Endodermal cell (in vitro differentiated cells): ENCODE measurements at regions not wholly inside any gene's neighbourhood (a gene's known extent, or its start where the extent isn't known, plus 50 kb on each side); places are given as distances from the start of the nearest gene placed in this dataset.
"Not testable (repeated sequence)": the region's sequence is repeated elsewhere in the genome, so short reads cannot be mapped to it uniquely, and the experiment has no call there.

ENCODE experiments used
- DNase-seq: peaks from one replicate; pipeline ENCODE4 v3.0.0-alpha.2; 2017
- H3K27ac ChIP-seq: 2 replicates; pipeline ENCODE4 v1.5.1; 2013; ENCODE audit warnings: mild to moderate bottlenecking, low read depth, low read length, moderate library complexity
- H3K27me3 ChIP-seq: 2 replicates; pipeline ENCODE4 v1.6.1; 2013; ENCODE audit warnings: mild to moderate bottlenecking, low read length, moderate library complexity; ENCODE audit not compliant: insufficient read depth, control insufficient read depth, poor library complexity, severe bottlenecking
- H3K36me3 ChIP-seq: 2 replicates; pipeline ENCODE4 v1.7.0; 2013; ENCODE audit warnings: mild to moderate bottlenecking, low read length, moderate library complexity; ENCODE audit not compliant: control insufficient read depth, insufficient read depth
- H3K4me1 ChIP-seq: one replicate; pipeline ENCODE4 v1.7.0; 2013; ENCODE audit warnings: low read length; ENCODE audit not compliant: control insufficient read depth, insufficient read depth
- H3K4me3 ChIP-seq: 2 replicates; pipeline ENCODE4 v1.5.1; 2013; ENCODE audit warnings: mild to moderate bottlenecking, low read length, moderate library complexity
- H3K9ac ChIP-seq: 2 replicates; pipeline ENCODE4 v1.6.1; 2013; ENCODE audit warnings: mild to moderate bottlenecking, low read length, moderate library complexity; ENCODE audit not compliant: poor library complexity, severe bottlenecking; ENCODE audit errors: extremely low read depth
- H3K9me3 ChIP-seq: 2 replicates; pipeline ENCODE4 v1.6.1; 2013; ENCODE audit warnings: mild to moderate bottlenecking, low read length, moderate library complexity; ENCODE audit not compliant: control insufficient read depth
- H3K27ac Mint-ChIP-seq: 2 replicates; pipeline ENCODE4 v1.8.0; 2020; ENCODE audit warnings: mixed read lengths
- H3K27me3 Mint-ChIP-seq: 2 replicates; pipeline ENCODE4 v1.8.0; 2021; ENCODE audit warnings: mild to moderate bottlenecking, mixed read lengths; ENCODE audit not compliant: insufficient read depth
- H3K36me3 Mint-ChIP-seq: 2 replicates; pipeline ENCODE4 v1.8.0; 2020; ENCODE audit warnings: low read depth, mixed read lengths
- H3K4me1 Mint-ChIP-seq: 2 replicates; pipeline ENCODE4 v1.8.0; 2020; ENCODE audit warnings: mixed read lengths
- H3K4me3 Mint-ChIP-seq: 2 replicates; pipeline ENCODE4 v1.8.0; 2020; ENCODE audit warnings: mild to moderate bottlenecking, moderate library complexity, mixed read lengths
- H3K9me3 Mint-ChIP-seq: 2 replicates; pipeline ENCODE4 v1.8.0; 2020; ENCODE audit warnings: mild to moderate bottlenecking, mixed read lengths
- WGBS, 2 experiments: methylation state at CpG; one replicate each; pipeline versions ENCODE4 v1.1.5 to v1.1.7; 2013; ENCODE audit warnings: missing lambda C conversion rate in 2 of 2, mixed read lengths in 1 of 2; ENCODE audit not compliant: insufficient coverage in 1 of 2, insufficient read length in 1 of 2; 5-methylcytosine and 5-hydroxymethylcytosine counted together

- not testable (repeated sequence) for H3K27ac ChIP-seq, H3K4me3 Mint-ChIP-seq, H3K9ac ChIP-seq, H3K9me3 ChIP-seq, H3K27me3 ChIP-seq, H3K36me3 Mint-ChIP-seq, H3K27me3 Mint-ChIP-seq, H3K36me3 ChIP-seq, DNase-seq, H3K27ac Mint-ChIP-seq, H3K4me3 ChIP-seq, H3K4me1 ChIP-seq, H3K4me1 Mint-ChIP-seq
- peaks cover 16% of the 10 kb centered on the region for H3K9me3 Mint-ChIP-seq
- WGBS, 2 experiments: 90% methylated on average over 7 of the region's 8 CpGs; no CpG with 5 or more reads in 1 of the 2 experiments
Observed at GRCh38 chr17:20681746-20682722, 102.5 kb downstream of the CDRT15L2 start.

GRCh38 chr17:20683651-20684229 is 104.2 kb downstream of the CDRT15L2 start:
- WGBS, 2 experiments: 94% methylated on average over 3 of the region's 4 CpGs; no CpG with 5 or more reads in 1 of the 2 experiments
- not testable (repeated sequence) for H3K36me3 Mint-ChIP-seq

GRCh38 chr17:20684975-20685374 is 105.5 kb downstream of the CDRT15L2 start:
- H3K9me3 Mint-ChIP-seq, H3K27me3 Mint-ChIP-seq, H3K4me1 Mint-ChIP-seq, H3K36me3 Mint-ChIP-seq, H3K36me3 ChIP-seq, H3K27ac Mint-ChIP-seq, H3K9me3 ChIP-seq, H3K9ac ChIP-seq, H3K27ac ChIP-seq, H3K4me1 ChIP-seq, H3K4me3 Mint-ChIP-seq, H3K27me3 ChIP-seq, H3K4me3 ChIP-seq, DNase-seq: not testable (repeated sequence)
- 93 to 100% methylated on average over 2 to 16 of the region's 32 CpGs for WGBS, 2 experiments

More at GRCh38 chr17:20683651-20684229, 104.2 kb downstream of the CDRT15L2 start:
- H3K36me3 ChIP-seq, H3K4me3 Mint-ChIP-seq, H3K27me3 ChIP-seq, DNase-seq, H3K9me3 ChIP-seq, H3K4me1 ChIP-seq, H3K27me3 Mint-ChIP-seq, H3K9ac ChIP-seq, H3K4me1 Mint-ChIP-seq, H3K27ac ChIP-seq, H3K27ac Mint-ChIP-seq, H3K4me3 ChIP-seq, H3K9me3 Mint-ChIP-seq: not testable (repeated sequence)

- no CpG with 5 or more reads among the region's 2 CpGs for WGBS, 2 experiments
Observed at GRCh38 chr17:20687584-20687983, 108.1 kb downstream of the CDRT15L2 start.

GRCh38 chr17:20689170-20689749 is 109.7 kb downstream of the CDRT15L2 start:
- not testable (repeated sequence) for H3K27ac Mint-ChIP-seq, H3K9me3 Mint-ChIP-seq, H3K36me3 ChIP-seq, H3K36me3 Mint-ChIP-seq, H3K4me3 Mint-ChIP-seq, H3K4me3 ChIP-seq, H3K27ac ChIP-seq, H3K9me3 ChIP-seq, H3K4me1 ChIP-seq, H3K4me1 Mint-ChIP-seq, H3K9ac ChIP-seq, H3K27me3 ChIP-seq, H3K27me3 Mint-ChIP-seq, DNase-seq
- 92 to 94% methylated on average over 6 to 8 of the region's 10 CpGs for WGBS, 2 experiments

More at GRCh38 chr17:20687584-20687983, 108.1 kb downstream of the CDRT15L2 start:
- H3K9ac ChIP-seq, H3K4me1 ChIP-seq, H3K4me3 ChIP-seq, H3K36me3 Mint-ChIP-seq, H3K27ac Mint-ChIP-seq, H3K9me3 ChIP-seq, H3K27me3 ChIP-seq, H3K27ac ChIP-seq, H3K4me3 Mint-ChIP-seq, H3K4me1 Mint-ChIP-seq, H3K9me3 Mint-ChIP-seq, H3K36me3 ChIP-seq, H3K27me3 Mint-ChIP-seq, DNase-seq: not testable (repeated sequence)

- not testable (repeated sequence) for H3K9me3 ChIP-seq, H3K4me3 ChIP-seq, H3K36me3 ChIP-seq, H3K9ac ChIP-seq, H3K4me3 Mint-ChIP-seq, DNase-seq, H3K27me3 Mint-ChIP-seq, H3K36me3 Mint-ChIP-seq, H3K9me3 Mint-ChIP-seq, H3K4me1 Mint-ChIP-seq, H3K27ac ChIP-seq, H3K4me1 ChIP-seq, H3K27me3 ChIP-seq, H3K27ac Mint-ChIP-seq
- WGBS, 2 experiments: 92% methylated on average over 1 of the region's 1 CpG; no CpG with 5 or more reads in 1 of the 2 experiments
Observed at GRCh38 chr17:20692706-20693105, 113.2 kb downstream of the CDRT15L2 start.
